KMS-11 (cell line): ENCODE measurements at regions not wholly inside any gene's neighbourhood (a gene's known extent, or its start where the extent isn't known, plus 50 kb on each side); places are given as distances from the start of the nearest gene placed in this dataset.
"Not testable (repeated sequence)": the region's sequence is repeated elsewhere in the genome, so short reads cannot be mapped to it uniquely, and the experiment has no call there.

Experiments
- H2AFZ ChIP-seq: fragments of 200-600 bp; sonication (generic); 2 replicates; pipeline ENCODE4 v1.6.1; 2016; ENCODE audit warnings: antibody characterized with exemption, mixed run types, low read depth
- H3K27ac ChIP-seq: fragments of 200-600 bp; sonication (generic); 2 replicates; pipeline ENCODE4 v1.6.1; 2016; ENCODE audit warnings: mild to moderate bottlenecking, mixed run types
- H3K27me3 ChIP-seq: fragments of 200-600 bp; sonication (generic); 2 replicates; pipeline ENCODE4 v1.6.1; 2017; ENCODE audit warnings: mild to moderate bottlenecking, low read depth, mixed run types, moderate library complexity; ENCODE audit not compliant: insufficient read depth
- H3K36me3 ChIP-seq: fragments of 200-600 bp; sonication (generic); 2 replicates; pipeline ENCODE4 v1.6.1; 2017; ENCODE audit warnings: mild to moderate bottlenecking, mixed run types; ENCODE audit not compliant: insufficient read depth
- H3K4me1 ChIP-seq: fragments of 200-600 bp; sonication (generic); 2 replicates; pipeline ENCODE4 v1.6.1; 2016; ENCODE audit warnings: mild to moderate bottlenecking, low read depth, mixed run types; ENCODE audit not compliant: poor library complexity, severe bottlenecking
- H3K4me2 ChIP-seq: fragments of 200-600 bp; sonication (generic); 2 replicates; pipeline ENCODE4 v1.7.0; 2016; ENCODE audit warnings: mild to moderate bottlenecking, mixed run types
- H3K4me3 ChIP-seq: fragments of 200-600 bp; sonication (generic); IDR thresholded peaks from 2 replicates; pipeline ENCODE4 v1.6.1; 2017; ENCODE audit warnings: low read depth, low read length, mixed read lengths; ENCODE audit not compliant: insufficient read depth
- H3K79me2 ChIP-seq: fragments of 200-600 bp; sonication (generic); 2 replicates; pipeline ENCODE4 v1.6.1; 2016; ENCODE audit warnings: low read depth, mixed run types; ENCODE audit not compliant: insufficient read depth
- H3K9ac ChIP-seq: fragments of 200-600 bp; sonication (generic); 2 replicates; pipeline ENCODE4 v1.6.1; 2016; ENCODE audit warnings: mild to moderate bottlenecking, mixed run types
- H4K20me1 ChIP-seq: fragments of 200-600 bp; sonication (generic); 2 replicates; pipeline ENCODE4 v1.6.1; 2016; ENCODE audit warnings: mild to moderate bottlenecking, mixed run types; ENCODE audit not compliant: insufficient read depth
- CTCF ChIP-seq: fragments of 200-600 bp; sonication (generic); conservative IDR thresholded peaks from 2 replicates; pipeline ENCODE4 v1.6.1; 2017; ENCODE audit warnings: low read depth, mild to moderate bottlenecking, antibody characterized with exemption, low read length, moderate library complexity, mixed read lengths

- no peaks in the 10 kb centered on the region for H3K4me1 ChIP-seq
- no peak overlapping the region for H3K27ac ChIP-seq
- no peak overlapping the region for H3K4me2 ChIP-seq
- no peaks in the 10 kb centered on the region for H3K79me2 ChIP-seq
- no peaks in the 10 kb centered on the region for H3K36me3 ChIP-seq
- no peak for TF ChIP-seq CTCF
- no peak overlapping the region for H3K4me3 ChIP-seq
- no peaks in the 10 kb centered on the region for H3K27me3 ChIP-seq
- H3K9ac ChIP-seq = no peak overlapping the region
- H4K20me1 ChIP-seq = no peaks in the 10 kb centered on the region
- no peak overlapping the region for H2AFZ ChIP-seq
These were observed 257.0 kb upstream of the RGMA start for GRCh38 chr15:93345981-93346380.

GRCh38 chr15:93343402-93343801 is 254.4 kb upstream of the RGMA start:
- H2AFZ ChIP-seq, H3K9ac ChIP-seq, H4K20me1 ChIP-seq, H3K36me3 ChIP-seq, H3K79me2 ChIP-seq, H3K4me2 ChIP-seq, H3K27me3 ChIP-seq, H3K27ac ChIP-seq, H3K4me3 ChIP-seq, H3K4me1 ChIP-seq: not testable (repeated sequence)

GRCh38 chr15:93341164-93341563 is 252.2 kb upstream of the RGMA start:
- no peaks in the 10 kb centered on the region for H3K4me1 ChIP-seq
- no peak overlapping the region for H3K27ac ChIP-seq
- no peaks in the 10 kb centered on the region for H3K79me2 ChIP-seq
- H3K4me3 ChIP-seq = no peak overlapping the region
- no peaks in the 10 kb centered on the region for H3K27me3 ChIP-seq
- H2AFZ ChIP-seq = no peak overlapping the region
- TF ChIP-seq CTCF = no peak
- no peaks in the 10 kb centered on the region for H4K20me1 ChIP-seq
- H3K4me2 ChIP-seq = no peak overlapping the region
- no peaks in the 10 kb centered on the region for H3K36me3 ChIP-seq
- no peak overlapping the region for H3K9ac ChIP-seq

GRCh38 chr15:93340406-93340805 is 251.4 kb upstream of the RGMA start:
- H3K79me2 ChIP-seq = no peaks in the 10 kb centered on the region
- no peaks in the 10 kb centered on the region for H3K4me1 ChIP-seq
- no peak for TF ChIP-seq CTCF
- H3K27me3 ChIP-seq = no peaks in the 10 kb centered on the region
- H3K9ac ChIP-seq = no peak overlapping the region
- no peak overlapping the region for H3K4me3 ChIP-seq
- H4K20me1 ChIP-seq = no peaks in the 10 kb centered on the region
- no peaks in the 10 kb centered on the region for H3K36me3 ChIP-seq
- H2AFZ ChIP-seq = no peak overlapping the region
- no peak overlapping the region for H3K27ac ChIP-seq
- H3K4me2 ChIP-seq = no peak overlapping the region

GRCh38 chr15:93333796-93334195 is 244.8 kb upstream of the RGMA start:
- H4K20me1 ChIP-seq = no peaks in the 10 kb centered on the region
- H3K4me2 ChIP-seq = no peak overlapping the region
- no peak overlapping the region for H3K9ac ChIP-seq
- no peaks in the 10 kb centered on the region for H3K4me1 ChIP-seq
- H3K36me3 ChIP-seq = no peaks in the 10 kb centered on the region
- H3K27ac ChIP-seq = no peak overlapping the region
- no peak for TF ChIP-seq CTCF
- H3K4me3 ChIP-seq = no peak overlapping the region
- no peak overlapping the region for H2AFZ ChIP-seq
- no peaks in the 10 kb centered on the region for H3K79me2 ChIP-seq
- H3K27me3 ChIP-seq = no peaks in the 10 kb centered on the region

GRCh38 chr15:93333126-93333525 is 244.1 kb upstream of the RGMA start:
- H3K9ac ChIP-seq, H3K4me3 ChIP-seq, H3K4me1 ChIP-seq, H3K79me2 ChIP-seq, H3K27ac ChIP-seq, H3K4me2 ChIP-seq, H2AFZ ChIP-seq, H4K20me1 ChIP-seq, H3K36me3 ChIP-seq, H3K27me3 ChIP-seq: not testable (repeated sequence)
